Neural cell (in vitro differentiated cells): ENCODE measurements at regions not wholly inside any gene's neighbourhood (a gene's known extent, or its start where the extent isn't known, plus 50 kb on each side); places are given as distances from the start of the nearest gene placed in this dataset.

Experiments used
- H2AFZ ChIP-seq: fragments of 200-600, 300-800 bp; sonication (generic), shearing (Covaris generic); 2 replicates; pipeline ENCODE4 v1.6.0; 2014; ENCODE audit warnings: low read depth, mild to moderate bottlenecking, antibody characterized with exemption, low read length, moderate library complexity
- H3F3A ChIP-seq: fragments of 200-600 bp; shearing (Covaris generic); 2 replicates; pipeline ENCODE4 v1.6.1; 2016; ENCODE audit warnings: mild to moderate bottlenecking, moderate library complexity, mixed read lengths, antibody characterized with exemption, low read length; ENCODE audit not compliant: insufficient read depth, poor library complexity, severe bottlenecking
- H3K27ac ChIP-seq: fragments of 200-600, 300-800 bp; sonication (generic), shearing (Covaris generic); 2 replicates; pipeline ENCODE4 v1.5.1; 2014; ENCODE audit warnings: mild to moderate bottlenecking, low read length, moderate library complexity
- H3K27me3 ChIP-seq: fragments of 300-800, 200-600 bp; sonication (generic), shearing (Covaris generic); 2 replicates; pipeline ENCODE4 v1.6.0; 2014; ENCODE audit warnings: mild to moderate bottlenecking, low read depth, low read length, moderate library complexity; ENCODE audit not compliant: insufficient read depth
- H3K36me3 ChIP-seq: fragments of 300-800, 200-600 bp; sonication (generic), shearing (Covaris generic); 2 replicates; pipeline ENCODE4 v1.5.1; 2014; ENCODE audit warnings: mild to moderate bottlenecking, antibody characterized with exemption, low read length, moderate library complexity; ENCODE audit not compliant: insufficient read depth
- H3K4me2 ChIP-seq: fragments of 300-800, 200-600 bp; sonication (generic), shearing (Covaris generic); 2 replicates; pipeline ENCODE4 v1.6.0; 2014; ENCODE audit warnings: mild to moderate bottlenecking, low read length
- H3K4me3 ChIP-seq: fragments of 300-800, 200-600 bp; sonication (generic), shearing (Covaris generic); 2 replicates; pipeline ENCODE4 v1.5.1; 2014; ENCODE audit warnings: mild to moderate bottlenecking, low read length, moderate library complexity
- H3K79me2 ChIP-seq: fragments of 200-600 bp; shearing (Covaris generic); replicated peaks from 2 replicates; pipeline ENCODE4 v1.6.0; 2014; ENCODE audit warnings: mild to moderate bottlenecking, low read length, moderate library complexity; ENCODE audit not compliant: insufficient read depth
- H3K9ac ChIP-seq: fragments of 300-800, 200-600 bp; sonication (generic), shearing (Covaris generic); 2 replicates; pipeline ENCODE4 v1.6.1; 2016; ENCODE audit warnings: mild to moderate bottlenecking, low read length, mixed read lengths
- H3K9me2 ChIP-seq: fragments of 200-600 bp; shearing (Covaris generic); 2 replicates; pipeline ENCODE4 v1.6.1; 2016; ENCODE audit warnings: mild to moderate bottlenecking, low read length, mixed read lengths; ENCODE audit not compliant: insufficient read depth
- H3K9me3 ChIP-seq: fragments of 200-600, 300-800 bp; sonication (generic), shearing (Covaris generic); 2 replicates; pipeline ENCODE4 v1.6.1; 2016; ENCODE audit warnings: mild to moderate bottlenecking, mixed run types, low read length, moderate library complexity, mixed read lengths
- H4K20me1 ChIP-seq: fragments of 200-600 bp; shearing (Covaris generic); 2 replicates; pipeline ENCODE4 v1.6.1; 2016; ENCODE audit warnings: mild to moderate bottlenecking, mixed run types; ENCODE audit not compliant: insufficient read depth
- EP300 ChIP-seq: fragments of 450-650 bp; conservative IDR thresholded peaks from 2 replicates; pipeline ENCODE4 v1.6.1; 2014; ENCODE audit warnings: antibody characterized with exemption, mild to moderate bottlenecking, moderate library complexity; ENCODE audit not compliant: poor library complexity, severe bottlenecking
- EZH2 ChIP-seq: fragments of 200-600, 300-800 bp; shearing (Covaris generic), sonication (generic); IDR thresholded peaks from 2 replicates; pipeline ENCODE4 v1.6.1; 2014; ENCODE audit warnings: antibody characterized with exemption, low read length, borderline replicate concordance, mild to moderate bottlenecking; ENCODE audit not compliant: insufficient read depth, poor library complexity, severe bottlenecking
- MXI1 ChIP-seq: fragments of 450-650 bp; conservative IDR thresholded peaks from 2 replicates; pipeline ENCODE4 v1.6.1; 2014; ENCODE audit warnings: antibody characterized with exemption, mild to moderate bottlenecking; ENCODE audit not compliant: poor library complexity, severe bottlenecking
- POLR2AphosphoS5 ChIP-seq: IDR thresholded peaks from 2 replicates; pipeline ENCODE4 v1.6.1; 2012
- RAD21 ChIP-seq: fragments of 450-650 bp; conservative IDR thresholded peaks from 2 replicates; pipeline ENCODE4 v1.6.1; 2014; ENCODE audit warnings: antibody characterized with exemption, mild to moderate bottlenecking, moderate library complexity
- SMC3 ChIP-seq: fragments of 450-650 bp; conservative IDR thresholded peaks from 2 replicates; pipeline ENCODE4 v1.6.1; 2014; ENCODE audit warnings: antibody characterized with exemption, mild to moderate bottlenecking, moderate library complexity; ENCODE audit not compliant: poor library complexity
- TAF1 ChIP-seq: IDR thresholded peaks from 2 replicates; pipeline ENCODE4 v1.6.1; 2012; ENCODE audit warnings: low read depth
- TF ChIP-seq, protein P1 (sequence below): IDR thresholded peaks from 2 replicates; pipeline ENCODE4 v1.6.1; 2012; ENCODE audit warnings: borderline replicate concordance
- TF ChIP-seq, protein P2 (sequence below): fragments of 450-650 bp; IDR thresholded peaks from 2 replicates; pipeline ENCODE4 v1.5.1; 2014; ENCODE audit warnings: antibody characterized with exemption, mild to moderate bottlenecking, moderate library complexity; ENCODE audit not compliant: poor library complexity, severe bottlenecking

DNA sequence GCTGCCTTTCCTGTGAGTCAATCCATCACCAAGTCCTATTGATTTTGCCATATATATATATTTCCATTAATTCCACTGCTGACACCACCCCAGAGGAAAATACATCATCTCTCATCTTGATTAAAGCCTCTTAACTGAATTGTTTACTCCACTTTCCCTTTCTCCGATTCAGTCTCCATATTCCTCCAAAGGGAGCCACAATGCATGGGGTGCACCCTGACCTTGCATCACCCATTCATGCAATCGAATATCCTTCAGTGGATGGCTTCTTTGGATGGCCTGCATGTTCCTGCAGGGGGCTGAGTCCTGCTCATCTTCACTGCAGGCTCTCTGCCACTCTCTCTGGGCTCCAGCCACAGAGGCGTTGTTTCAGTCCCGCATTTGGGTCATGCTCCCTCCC lies 231.0 kb downstream of the SNX18 start:
- H3K9me3 ChIP-seq = no peaks in the 10 kb centered on the region
- H3K4me2 ChIP-seq = no peak overlapping the region
- TF ChIP-seq SMC3 (no peak), MXI1 (no peak), RAD21 (no peak), TAF1 (no peak), EZH2 (no peak)
- TF ChIP-seq, protein P1, sequence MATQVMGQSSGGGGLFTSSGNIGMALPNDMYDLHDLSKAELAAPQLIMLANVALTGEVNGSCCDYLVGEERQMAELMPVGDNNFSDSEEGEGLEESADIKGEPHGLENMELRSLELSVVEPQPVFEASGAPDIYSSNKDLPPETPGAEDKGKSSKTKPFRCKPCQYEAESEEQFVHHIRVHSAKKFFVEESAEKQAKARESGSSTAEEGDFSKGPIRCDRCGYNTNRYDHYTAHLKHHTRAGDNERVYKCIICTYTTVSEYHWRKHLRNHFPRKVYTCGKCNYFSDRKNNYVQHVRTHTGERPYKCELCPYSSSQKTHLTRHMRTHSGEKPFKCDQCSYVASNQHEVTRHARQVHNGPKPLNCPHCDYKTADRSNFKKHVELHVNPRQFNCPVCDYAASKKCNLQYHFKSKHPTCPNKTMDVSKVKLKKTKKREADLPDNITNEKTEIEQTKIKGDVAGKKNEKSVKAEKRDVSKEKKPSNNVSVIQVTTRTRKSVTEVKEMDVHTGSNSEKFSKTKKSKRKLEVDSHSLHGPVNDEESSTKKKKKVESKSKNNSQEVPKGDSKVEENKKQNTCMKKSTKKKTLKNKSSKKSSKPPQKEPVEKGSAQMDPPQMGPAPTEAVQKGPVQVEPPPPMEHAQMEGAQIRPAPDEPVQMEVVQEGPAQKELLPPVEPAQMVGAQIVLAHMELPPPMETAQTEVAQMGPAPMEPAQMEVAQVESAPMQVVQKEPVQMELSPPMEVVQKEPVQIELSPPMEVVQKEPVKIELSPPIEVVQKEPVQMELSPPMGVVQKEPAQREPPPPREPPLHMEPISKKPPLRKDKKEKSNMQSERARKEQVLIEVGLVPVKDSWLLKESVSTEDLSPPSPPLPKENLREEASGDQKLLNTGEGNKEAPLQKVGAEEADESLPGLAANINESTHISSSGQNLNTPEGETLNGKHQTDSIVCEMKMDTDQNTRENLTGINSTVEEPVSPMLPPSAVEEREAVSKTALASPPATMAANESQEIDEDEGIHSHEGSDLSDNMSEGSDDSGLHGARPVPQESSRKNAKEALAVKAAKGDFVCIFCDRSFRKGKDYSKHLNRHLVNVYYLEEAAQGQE = no peak
- no peaks in the 10 kb centered on the region for H3K36me3 ChIP-seq
- no peaks in the 10 kb centered on the region for H3K79me2 ChIP-seq
- H3K9me2 ChIP-seq = no peaks in the 10 kb centered on the region
- no peak overlapping the region for H3K27ac ChIP-seq
- H3K27me3 ChIP-seq = no peaks in the 10 kb centered on the region
- no peaks in the 10 kb centered on the region for H4K20me1 ChIP-seq
- no peak overlapping the region for H3K4me3 ChIP-seq
- H3K9ac ChIP-seq = no peak overlapping the region
- no peaks in the 10 kb centered on the region for H3F3A ChIP-seq
- H2AFZ ChIP-seq = no peak overlapping the region

DNA sequence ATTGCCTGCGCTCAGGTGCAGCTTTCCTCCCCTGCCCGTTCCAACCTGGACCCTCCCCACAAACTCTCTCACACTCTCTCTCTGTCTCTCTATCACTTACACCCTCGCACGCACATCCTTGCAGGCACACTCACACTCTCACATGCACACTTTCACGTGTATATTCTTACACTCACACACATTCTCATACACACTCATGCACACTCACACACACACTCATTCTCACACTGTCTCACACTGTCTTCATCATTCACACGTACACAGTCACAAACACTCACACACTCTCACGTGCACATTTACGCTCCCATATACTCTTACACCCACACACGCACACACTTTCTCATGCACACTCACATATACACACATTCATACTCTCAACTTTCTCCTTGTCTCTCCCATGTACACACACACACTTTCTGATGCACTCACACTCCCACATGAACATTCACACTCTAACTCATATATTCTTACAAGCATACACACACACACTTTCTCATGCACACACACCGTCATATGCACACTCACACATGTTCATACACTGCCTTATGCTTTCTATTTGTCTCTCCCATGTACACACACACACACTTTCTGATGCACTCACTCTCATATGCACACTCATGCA lies 229.3 kb downstream of the SNX18 start:
- H2AFZ ChIP-seq = no peak overlapping the region
- TF ChIP-seq, protein P2, sequence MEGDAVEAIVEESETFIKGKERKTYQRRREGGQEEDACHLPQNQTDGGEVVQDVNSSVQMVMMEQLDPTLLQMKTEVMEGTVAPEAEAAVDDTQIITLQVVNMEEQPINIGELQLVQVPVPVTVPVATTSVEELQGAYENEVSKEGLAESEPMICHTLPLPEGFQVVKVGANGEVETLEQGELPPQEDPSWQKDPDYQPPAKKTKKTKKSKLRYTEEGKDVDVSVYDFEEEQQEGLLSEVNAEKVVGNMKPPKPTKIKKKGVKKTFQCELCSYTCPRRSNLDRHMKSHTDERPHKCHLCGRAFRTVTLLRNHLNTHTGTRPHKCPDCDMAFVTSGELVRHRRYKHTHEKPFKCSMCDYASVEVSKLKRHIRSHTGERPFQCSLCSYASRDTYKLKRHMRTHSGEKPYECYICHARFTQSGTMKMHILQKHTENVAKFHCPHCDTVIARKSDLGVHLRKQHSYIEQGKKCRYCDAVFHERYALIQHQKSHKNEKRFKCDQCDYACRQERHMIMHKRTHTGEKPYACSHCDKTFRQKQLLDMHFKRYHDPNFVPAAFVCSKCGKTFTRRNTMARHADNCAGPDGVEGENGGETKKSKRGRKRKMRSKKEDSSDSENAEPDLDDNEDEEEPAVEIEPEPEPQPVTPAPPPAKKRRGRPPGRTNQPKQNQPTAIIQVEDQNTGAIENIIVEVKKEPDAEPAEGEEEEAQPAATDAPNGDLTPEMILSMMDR = no peak
- TF ChIP-seq TAF1 = no peak
- no peak for TF ChIP-seq MXI1
- TF ChIP-seq EZH2 = no peak
- TF ChIP-seq, protein P1 = no peak
- TF ChIP-seq POLR2AphosphoS5 = no peak
- TF ChIP-seq SMC3 = no peak
- TF ChIP-seq RAD21 = no peak
- TF ChIP-seq EP300 = no peak
- H4K20me1 ChIP-seq = no peaks in the 10 kb centered on the region
- no peaks in the 10 kb centered on the region for H3K9me2 ChIP-seq
- H3K4me2 ChIP-seq = no peak overlapping the region
- H3K36me3 ChIP-seq = no peaks in the 10 kb centered on the region
- no peaks in the 10 kb centered on the region for H3F3A ChIP-seq
- no peak overlapping the region for H3K27ac ChIP-seq
- no peak overlapping the region for H3K9ac ChIP-seq
- no peak overlapping the region for H3K4me3 ChIP-seq
- no peaks in the 10 kb centered on the region for H3K79me2 ChIP-seq
- no peaks in the 10 kb centered on the region for H3K27me3 ChIP-seq
- H3K9me3 ChIP-seq = no peaks in the 10 kb centered on the region
